ENCODE measurements at regions not wholly inside any gene's neighbourhood (a gene's known extent, or its start where the extent isn't known, plus 50 kb on each side); places are given as distances from the start of the nearest gene placed in this dataset.

DNA sequence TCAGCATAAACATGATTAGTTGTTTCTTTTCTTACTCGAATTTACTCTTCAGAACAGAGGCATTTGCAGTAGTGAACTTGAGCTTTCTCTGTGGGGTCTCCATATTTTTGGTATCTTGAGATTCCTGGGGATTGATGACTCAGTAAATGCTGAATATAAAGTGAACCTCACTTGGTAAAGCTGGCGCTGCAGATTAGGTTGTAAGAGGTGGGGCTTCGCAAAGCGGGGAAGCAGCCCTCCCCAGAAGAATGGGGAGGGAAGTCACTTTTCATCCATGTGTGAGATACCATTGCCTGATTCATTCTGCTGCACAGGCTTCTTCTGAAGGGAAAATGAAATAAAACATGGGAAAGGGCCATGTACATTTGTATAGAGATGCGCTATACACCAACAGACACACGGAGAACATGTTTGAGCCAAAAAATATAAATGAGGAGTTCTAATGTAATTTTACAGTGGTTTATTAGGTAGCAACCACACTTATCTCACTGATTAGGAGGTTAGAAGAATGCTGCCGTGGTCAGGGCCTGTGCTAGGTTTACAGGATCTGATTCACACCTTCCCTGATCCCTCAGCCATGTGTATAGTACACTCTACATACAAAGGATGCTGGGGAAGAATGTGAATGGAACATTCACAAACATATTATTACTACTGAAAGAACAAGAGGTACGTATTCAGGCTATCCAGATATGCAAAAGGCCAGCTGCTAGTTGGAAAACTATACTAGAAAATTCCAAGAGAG is 63.5 kb downstream of the DNTTIP2 start:
- no peak for DNase-seq (ENCODE audit: low read depth)

DNA sequence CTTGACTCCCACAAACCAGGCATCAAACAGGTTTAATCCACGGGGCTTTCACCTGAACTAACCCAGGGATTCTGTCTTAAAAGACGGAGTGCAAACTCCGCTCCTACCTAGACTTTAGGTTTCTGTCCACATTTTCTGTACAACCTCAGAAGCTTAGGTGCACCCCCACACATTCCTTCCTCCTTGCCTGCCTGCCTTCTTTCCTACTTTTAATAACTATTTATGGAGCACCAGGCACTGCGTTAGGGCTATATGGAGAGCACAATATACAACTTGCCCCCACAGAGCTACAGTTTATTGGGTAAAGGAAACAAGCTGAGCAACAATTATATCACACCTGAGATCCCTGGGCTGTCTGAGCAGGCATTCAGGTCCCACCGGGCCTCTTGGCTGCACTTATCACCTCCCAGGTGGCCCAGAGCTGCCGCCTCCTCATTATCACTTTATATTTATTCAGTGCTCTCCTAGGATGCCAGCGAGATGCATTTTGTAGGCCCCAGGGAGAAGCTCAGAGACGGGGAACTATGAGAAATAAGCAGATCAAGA is 64.1 kb downstream of the DNTTIP2 start:
- DNase-seq (ENCODE audit: low read depth) = no peak

DNA sequence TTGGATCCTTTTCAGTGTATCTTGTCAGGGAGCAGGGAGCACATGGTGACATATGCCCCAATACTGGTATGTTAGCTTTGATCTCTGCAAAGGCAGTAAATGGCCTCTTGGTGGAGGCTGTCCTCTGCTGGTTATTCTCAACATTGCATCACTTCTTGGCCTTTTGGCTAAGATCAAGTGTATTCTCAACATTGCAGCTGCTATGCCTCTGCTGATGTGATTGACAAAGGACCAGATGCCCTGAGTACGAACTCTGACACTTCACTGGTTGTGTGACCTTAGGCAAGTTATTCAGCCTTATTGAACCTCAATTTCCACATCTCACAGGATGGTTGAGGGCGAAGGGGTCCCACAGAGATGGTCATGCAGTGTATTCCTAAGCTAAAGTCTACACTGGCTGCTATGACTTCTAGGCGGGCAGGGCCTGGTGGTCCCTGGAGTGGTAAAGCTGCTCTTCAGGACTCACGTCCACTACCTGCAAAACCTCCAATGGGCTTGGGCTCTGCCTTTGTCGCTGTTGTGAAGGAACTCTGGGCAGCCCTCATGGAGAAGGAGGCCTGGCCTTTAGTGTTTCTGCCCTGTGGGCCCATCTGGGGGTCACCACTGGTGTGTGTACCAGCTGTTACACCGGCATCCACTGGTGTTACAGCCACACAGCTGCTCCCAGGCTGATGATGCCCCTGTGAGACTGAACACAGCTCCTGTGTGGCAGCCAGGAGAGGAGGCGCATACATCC is 64.8 kb downstream of the DNTTIP2 start:
- peak; percentile 45 for DNase-seq (ENCODE audit: low read depth)

DNA sequence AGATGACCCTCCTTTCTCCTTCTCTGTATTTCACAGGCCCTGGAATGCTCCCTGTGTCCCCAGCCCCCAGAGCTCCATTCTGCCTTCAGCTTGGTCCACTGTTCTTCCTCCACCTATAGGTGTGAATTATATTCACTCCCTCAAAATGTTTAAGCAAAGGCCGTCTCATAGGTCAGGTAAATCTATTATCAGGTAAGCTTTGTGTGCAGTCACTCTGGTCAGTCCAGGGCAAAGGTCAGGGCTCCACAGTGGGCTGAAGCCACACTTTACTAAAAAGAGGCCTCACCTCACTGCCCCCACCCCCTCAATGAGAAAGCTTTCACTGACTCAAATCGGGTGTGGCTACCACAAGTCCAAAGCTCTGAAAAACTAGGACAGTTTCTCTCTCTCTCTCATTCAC is 65.9 kb downstream of the DNTTIP2 start:
- no peak for DNase-seq (ENCODE audit: low read depth)

DNA sequence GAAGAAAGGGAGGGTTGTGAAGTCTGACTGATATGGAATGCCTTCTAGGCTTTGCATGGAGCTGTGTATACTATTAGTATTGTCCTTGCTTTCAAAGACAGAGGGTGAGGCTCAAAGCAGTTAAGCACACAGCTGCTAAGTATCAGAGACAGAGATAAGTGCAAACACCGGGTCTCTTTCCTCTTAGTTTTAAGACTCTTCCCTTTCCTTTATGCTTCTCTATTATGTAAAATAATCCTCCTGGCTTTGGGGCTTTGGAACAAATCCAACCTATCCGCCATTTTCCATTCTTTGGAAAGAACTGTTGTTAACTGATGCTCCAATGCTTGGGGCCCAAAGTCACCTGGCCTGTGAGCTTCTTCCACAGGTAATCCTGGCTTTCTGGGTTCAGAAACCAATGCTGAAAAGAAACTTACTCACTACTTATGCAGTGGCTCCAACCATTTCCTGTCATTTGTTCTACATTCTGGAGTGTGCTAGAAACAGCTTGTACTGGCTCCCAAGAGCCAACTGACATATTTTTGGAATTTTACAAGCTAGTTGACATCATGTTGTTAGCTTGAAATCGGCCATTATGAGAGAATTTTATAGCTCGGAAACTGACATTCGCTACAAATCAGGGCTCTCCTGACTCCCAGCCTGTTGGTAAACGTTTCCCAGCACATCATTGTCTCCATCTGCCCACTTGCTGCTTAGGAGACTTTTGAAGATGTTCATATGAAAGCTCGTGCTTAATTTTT is 67.5 kb downstream of the DNTTIP2 start:
- peak; percentile 64 for DNase-seq (ENCODE audit: low read depth)

DNA sequence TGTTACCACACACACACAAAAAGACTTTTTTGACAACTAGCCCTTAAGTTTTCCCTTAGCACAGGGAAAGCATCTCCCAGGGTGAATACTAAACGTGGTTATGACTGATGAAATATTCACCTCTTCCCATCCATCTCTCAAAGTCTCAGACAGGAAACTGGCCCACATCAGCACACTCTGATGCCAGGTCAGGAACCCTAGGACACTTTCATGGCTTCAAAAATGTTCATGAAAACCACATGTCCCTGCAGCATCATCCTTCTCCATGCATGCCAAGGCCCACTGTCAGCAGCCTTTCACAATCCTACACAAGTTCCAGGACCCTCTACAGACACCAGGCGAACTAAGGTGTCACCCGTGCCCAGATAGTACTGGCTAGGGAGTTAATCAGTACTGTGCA is 68.7 kb downstream of the DNTTIP2 start:
- DNase-seq (ENCODE audit: low read depth) = peak; percentile 49

DNA sequence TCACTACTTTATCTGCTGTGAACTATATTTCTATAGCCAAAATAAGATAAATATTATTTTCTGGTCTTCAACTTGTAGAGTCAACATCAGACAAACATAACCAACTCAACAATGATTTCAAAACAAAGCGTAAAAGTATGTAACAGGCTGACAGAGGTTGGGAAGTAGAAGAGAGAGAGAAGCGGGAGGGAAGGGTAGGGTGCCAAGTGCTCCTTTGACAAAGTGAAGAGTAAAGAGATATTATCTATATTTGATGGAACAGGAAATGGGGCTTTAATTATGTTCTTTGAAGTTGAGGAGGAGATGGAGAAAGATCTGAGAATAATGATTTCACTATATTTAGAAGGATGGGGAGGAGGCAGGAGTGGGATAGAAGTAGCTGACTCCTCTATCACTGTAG is 70.1 kb downstream of the DNTTIP2 start:
- DNase-seq (ENCODE audit: low read depth) = no peak

DNA sequence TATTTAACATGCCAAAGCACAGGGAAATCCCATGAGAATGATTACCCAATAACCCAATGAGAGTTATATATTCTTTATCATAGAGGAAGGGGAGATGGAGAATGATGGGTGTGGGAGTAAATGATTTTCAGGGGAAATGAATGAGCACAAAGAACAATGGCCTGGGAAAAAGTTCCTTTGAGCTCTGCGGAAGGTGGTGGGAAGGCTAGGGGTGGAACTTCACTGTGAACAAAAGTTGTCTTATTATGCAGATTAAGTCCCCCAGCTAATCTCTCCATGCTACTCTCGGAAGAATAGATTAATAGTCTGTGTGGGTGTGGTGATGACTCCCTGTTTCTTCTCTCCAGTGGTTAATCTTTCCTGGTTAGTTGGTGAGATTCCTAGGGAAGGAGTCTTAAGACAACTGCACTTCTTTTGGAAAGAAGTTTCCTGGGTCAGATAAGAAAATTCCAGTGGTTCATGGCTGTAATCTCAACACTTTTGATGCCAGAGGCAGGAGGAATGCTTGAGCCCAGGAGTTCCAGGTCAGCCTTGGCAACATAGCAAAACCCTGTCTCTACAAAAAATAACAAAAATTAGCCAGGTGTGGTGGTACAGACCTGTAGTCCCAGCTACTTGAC is 71.6 kb downstream of the DNTTIP2 start:
- DNase-seq (ENCODE audit: low read depth) = no peak

DNA sequence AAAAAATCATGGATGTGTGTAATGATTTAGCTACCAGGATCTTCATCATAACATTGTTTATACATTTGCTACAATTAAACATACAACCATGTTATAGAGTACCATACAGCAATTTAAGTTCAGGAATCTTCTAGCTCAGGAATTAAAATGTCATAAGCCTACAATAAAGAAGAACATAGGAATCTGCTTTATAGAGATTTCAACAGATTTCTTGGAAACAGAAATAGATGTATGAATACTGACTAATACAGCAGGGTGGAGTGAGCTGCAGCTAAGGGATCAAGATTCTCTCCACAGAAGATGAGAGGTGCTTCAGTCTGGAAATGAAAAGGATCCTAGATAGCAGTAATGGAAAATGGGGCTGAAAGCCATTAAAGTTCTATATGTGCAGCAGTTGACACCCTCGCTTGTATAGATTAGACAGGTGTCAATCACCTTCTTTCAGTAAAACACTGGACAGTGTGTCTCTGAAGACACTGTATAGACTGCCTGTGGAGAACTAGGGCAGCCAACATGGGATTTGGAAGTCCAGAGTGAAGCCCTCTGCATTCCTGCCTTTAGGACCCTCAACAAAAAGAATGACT is 73.9 kb downstream of the DNTTIP2 start:
- peak; percentile 23 for DNase-seq (ENCODE audit: low read depth)

DNA sequence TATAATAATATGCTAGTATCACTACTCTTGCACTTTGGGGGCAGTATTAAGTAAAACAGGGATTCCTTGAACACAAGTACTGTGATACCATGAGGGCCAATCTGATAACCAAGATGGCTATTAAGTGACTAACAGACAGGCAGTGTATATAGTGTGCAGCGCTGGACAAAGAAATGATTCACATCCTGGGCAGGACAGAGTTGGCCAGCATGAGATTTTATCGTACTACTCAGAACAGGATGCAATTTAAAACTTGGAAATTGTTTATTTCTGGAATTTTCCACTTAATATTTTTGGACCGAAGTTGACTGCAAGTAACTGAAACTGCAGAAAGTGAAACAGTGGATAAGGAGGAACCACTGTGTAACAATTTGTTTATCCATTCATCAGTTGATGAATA is 74.6 kb downstream of the DNTTIP2 start:
- DNase-seq (ENCODE audit: low read depth) = peak; percentile 64

DNA sequence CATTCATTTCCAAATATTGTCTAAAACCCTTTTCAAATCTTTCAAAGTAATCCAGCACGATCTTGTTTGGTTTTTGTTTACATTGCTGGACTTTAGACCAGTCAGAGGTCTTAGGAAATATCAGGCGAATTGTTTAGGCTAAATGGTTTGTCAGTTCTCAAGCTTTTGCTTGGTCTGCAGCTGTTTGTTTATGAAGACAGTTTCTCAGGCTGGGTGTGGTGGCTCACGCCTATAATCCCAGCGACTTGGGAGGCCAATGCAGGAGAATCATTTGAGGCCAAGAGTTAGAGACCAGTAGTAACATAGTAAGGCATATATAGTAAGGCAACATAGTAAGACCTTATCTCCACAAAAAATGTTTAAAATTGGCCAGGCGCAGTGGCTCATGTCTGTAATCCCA is 77.5 kb downstream of the DNTTIP2 start:
- no peak for DNase-seq (ENCODE audit: low read depth)

DNA sequence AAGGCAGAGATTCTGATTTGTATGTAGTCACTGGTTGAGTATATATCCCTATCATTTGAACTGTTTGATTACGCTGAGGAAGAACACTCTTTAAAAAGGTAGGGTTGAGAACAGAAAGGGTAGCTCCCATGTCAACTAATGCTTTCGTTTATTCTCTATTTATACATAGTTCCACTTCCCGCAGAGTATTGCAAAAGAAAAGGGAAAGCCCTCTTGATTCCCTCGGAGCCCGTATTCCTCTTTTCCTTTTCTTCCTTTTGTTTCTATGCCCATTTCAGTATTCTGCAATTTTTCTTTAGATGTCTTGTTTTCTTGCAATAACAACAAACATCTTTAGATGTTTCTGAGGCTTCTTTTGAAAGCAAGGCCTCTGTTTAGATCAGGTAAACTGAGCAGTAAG is 78.2 kb downstream of the DNTTIP2 start:
- DNase-seq (ENCODE audit: low read depth) = no peak

DNA sequence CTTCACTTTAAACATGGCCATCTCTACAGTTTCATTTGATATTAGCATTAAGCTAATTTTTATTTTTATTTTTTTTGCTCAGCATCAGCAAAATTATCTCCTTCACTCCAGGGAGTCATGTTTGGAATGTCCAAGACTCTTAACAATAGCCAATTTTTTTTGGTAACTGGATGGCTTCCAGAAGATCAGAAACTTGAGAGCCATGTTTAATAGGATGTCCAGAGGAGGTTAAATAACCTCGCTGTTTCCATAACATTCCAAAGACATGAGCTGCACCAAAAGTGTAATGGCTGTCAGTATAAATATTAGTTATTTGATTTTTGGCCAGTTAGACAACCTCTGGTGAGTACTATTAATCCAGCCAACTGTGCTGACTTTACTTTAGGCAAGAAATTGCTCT is 80.7 kb downstream of the DNTTIP2 start:
- peak; percentile 84 for DNase-seq (ENCODE audit: low read depth)

DNA sequence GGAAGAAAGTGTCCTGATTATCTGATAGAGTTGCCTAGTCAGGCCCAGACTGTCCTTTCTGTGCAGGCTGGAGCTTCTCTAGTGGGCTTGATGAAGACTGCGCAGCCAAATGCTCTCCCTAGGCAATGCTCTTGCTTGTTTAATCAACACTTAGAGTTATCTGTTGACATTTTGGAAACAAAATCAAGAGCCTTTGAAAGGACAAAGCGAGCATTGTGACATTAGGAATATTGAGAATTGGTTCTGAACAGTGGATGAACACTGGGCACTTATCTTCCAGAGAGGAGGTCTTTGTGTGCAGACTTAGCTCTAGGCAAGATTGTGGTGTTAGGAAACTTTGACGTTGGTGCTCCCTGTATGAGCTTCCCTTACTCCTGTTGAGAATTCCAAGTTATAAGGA is 94.5 kb downstream of the DNTTIP2 start:
- DNase-seq (ENCODE audit: low read depth) = no peak

DNA sequence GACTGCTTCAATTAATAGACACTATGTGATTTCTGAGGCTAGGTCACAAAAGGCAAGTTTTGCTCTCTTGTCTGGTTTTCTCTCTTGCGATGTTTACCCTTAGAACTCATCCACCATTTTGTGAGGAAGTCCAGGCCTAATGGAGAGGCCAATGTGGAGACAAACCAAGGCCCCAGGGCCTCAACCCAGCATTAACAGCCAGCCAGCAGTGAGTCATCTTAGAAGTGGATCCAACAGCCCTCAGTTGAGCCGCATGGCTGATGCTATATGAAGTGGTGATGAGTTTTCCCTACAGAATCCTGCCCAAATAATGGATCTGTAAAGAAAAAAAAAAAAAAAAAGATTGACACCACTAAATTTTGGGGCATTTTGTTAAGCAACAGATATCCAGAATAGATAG is 95.1 kb downstream of the DNTTIP2 start:
- no peak for DNase-seq (ENCODE audit: low read depth)

DNA sequence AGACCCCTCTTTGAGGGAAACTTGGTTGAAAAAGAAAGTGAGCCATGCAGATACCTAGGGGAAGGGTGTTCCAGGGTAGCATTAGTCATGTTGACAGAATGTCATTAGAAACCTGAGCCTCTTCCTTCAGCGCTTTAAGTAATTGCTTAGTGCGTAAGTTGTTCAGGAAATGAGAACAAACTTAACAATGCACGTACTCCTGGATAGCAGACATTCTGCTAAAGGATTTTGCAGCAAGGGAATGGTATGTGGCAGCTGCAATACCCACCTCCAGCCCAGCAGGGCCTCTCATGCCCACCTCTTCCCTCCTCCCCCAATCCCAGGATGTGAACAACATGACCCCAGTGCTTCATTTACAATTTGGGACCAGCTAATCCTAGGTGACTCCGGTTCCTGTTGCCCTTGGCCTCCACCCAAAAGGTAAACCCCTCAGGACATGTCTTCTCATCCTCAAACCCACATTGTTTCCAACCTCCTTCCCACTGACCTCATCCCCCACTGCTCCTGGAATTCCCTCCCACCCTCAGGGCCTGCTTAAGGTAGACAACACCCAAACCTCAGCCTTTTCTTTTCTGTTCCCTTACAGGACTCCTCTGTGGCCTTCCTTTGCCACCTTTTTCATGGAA is 98.0 kb upstream of the BCAR3 start:
- DNase-seq (ENCODE audit: low read depth) = no peak

DNA sequence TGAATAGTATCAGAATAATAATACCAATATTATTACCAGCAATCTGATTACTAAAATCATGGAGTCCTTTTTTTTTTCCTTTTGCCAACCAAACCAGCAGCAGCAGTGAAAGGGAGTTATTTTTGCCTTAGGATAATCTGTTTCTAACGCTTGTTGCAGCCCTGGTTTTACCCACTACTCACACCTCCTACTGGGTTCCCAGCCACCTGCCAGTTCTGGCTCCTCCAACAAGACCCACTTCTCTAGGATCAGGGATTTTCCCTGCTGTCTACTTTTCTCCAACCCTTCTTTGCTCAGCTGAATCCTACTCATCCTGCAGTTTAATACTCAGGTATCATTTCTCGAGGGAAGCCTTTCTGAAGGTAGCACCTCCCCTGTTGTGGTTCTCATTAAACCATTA is 96.8 kb upstream of the BCAR3 start:
- DNase-seq (ENCODE audit: low read depth) = no peak

DNA sequence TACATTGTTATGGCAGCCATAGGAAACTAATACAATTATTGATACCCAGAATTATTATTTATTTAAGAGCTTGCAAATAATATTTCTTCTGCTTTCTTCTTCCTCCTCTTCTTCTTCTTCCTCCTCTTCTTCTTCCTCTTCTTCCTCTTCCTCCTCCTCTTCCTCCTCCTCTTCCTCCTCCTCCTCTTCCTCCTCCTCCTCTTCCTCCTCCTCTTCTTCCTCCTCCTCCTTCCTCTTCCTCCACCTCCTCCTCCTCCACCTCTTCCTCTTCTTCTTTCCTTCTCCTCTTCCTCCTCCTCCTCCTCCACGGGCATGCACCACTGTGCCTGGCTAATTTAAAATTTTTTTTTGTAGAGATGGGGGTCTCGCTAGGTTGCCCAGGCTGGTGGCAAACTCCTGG is 95.6 kb upstream of the BCAR3 start:
- DNase-seq (ENCODE audit: low read depth) = no peak

DNA sequence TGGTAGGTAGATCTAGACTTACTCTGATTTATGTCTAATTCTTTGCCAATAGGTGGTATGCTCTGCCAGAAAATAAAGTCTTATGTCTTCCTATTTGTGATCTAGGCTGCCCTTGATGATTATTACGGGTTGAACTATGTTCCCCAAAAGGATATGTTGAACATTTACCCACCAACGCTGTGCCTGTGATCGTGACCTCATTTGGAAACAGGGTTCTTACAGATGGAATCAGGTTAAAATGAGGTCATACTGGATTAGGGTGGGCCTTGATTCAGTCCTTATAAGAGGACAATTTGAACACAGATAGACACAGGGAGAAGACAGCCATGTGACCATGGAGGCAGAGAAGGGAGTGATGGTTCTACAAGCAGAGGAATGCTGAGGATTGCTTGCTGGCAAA is 95.1 kb upstream of the BCAR3 start:
- DNase-seq (ENCODE audit: low read depth) = no peak

DNA sequence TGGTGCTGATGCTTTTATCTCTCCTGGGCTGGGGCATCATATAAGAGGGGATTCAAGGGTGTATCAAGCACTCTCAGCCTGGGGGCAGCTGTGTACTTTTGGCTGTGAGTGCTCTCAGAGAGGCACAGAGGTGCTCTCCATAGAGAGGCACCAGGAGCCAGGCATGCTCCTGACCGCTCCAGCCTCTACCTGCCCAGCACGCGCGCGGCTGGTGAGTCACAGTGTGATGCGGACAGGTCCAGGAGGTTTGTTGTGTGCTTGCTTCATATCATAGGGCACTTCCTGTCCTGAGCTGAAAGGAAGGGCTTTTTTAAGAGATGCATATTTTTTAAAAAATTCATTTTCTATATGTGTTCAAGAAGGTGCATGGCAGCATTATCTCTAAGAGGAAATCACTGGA is 93.6 kb upstream of the BCAR3 start:
- DNase-seq (ENCODE audit: low read depth) = no peak

DNA sequence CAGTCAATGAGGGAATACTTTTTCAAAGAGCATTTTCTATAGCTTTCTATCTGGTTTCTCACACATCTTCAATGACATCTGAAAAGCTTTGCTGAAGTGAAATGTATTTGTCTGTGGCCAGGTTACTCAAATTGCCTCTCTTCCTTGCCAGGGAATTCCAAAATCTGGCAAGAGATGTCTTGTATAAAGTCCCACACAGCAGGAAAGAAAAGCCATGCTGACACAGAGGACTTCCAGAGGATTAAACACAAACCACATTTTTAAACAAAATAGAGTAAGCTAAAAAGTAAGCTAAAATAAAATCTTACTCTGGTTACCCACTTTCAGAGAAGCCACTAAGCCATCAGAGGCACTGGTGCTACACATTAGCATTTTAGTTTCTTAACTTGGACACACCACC is 93.1 kb upstream of the BCAR3 start:
- DNase-seq (ENCODE audit: low read depth) = no peak
